Neural cell (in vitro differentiated cells): ENCODE measurements at regions not wholly inside any gene's neighbourhood (a gene's known extent, or its start where the extent isn't known, plus 50 kb on each side); places are given as distances from the start of the nearest gene placed in this dataset.

Experiments
- H2AFZ ChIP-seq: fragments of 200-600, 300-800 bp; sonication (generic), shearing (Covaris generic); 2 replicates; pipeline ENCODE4 v1.6.0; 2014; ENCODE audit warnings: low read depth, mild to moderate bottlenecking, antibody characterized with exemption, low read length, moderate library complexity
- H3F3A ChIP-seq: fragments of 200-600 bp; shearing (Covaris generic); 2 replicates; pipeline ENCODE4 v1.6.1; 2016; ENCODE audit warnings: mild to moderate bottlenecking, moderate library complexity, mixed read lengths, antibody characterized with exemption, low read length; ENCODE audit not compliant: insufficient read depth, poor library complexity, severe bottlenecking
- H3K27ac ChIP-seq: fragments of 200-600, 300-800 bp; sonication (generic), shearing (Covaris generic); 2 replicates; pipeline ENCODE4 v1.5.1; 2014; ENCODE audit warnings: mild to moderate bottlenecking, low read length, moderate library complexity
- H3K27me3 ChIP-seq: fragments of 300-800, 200-600 bp; sonication (generic), shearing (Covaris generic); 2 replicates; pipeline ENCODE4 v1.6.0; 2014; ENCODE audit warnings: mild to moderate bottlenecking, low read depth, low read length, moderate library complexity; ENCODE audit not compliant: insufficient read depth
- H3K36me3 ChIP-seq: fragments of 300-800, 200-600 bp; sonication (generic), shearing (Covaris generic); 2 replicates; pipeline ENCODE4 v1.5.1; 2014; ENCODE audit warnings: mild to moderate bottlenecking, antibody characterized with exemption, low read length, moderate library complexity; ENCODE audit not compliant: insufficient read depth
- H3K4me2 ChIP-seq: fragments of 300-800, 200-600 bp; sonication (generic), shearing (Covaris generic); 2 replicates; pipeline ENCODE4 v1.6.0; 2014; ENCODE audit warnings: mild to moderate bottlenecking, low read length
- H3K4me3 ChIP-seq: fragments of 300-800, 200-600 bp; sonication (generic), shearing (Covaris generic); 2 replicates; pipeline ENCODE4 v1.5.1; 2014; ENCODE audit warnings: mild to moderate bottlenecking, low read length, moderate library complexity
- H3K79me2 ChIP-seq: fragments of 200-600 bp; shearing (Covaris generic); replicated peaks from 2 replicates; pipeline ENCODE4 v1.6.0; 2014; ENCODE audit warnings: mild to moderate bottlenecking, low read length, moderate library complexity; ENCODE audit not compliant: insufficient read depth
- H3K9ac ChIP-seq: fragments of 300-800, 200-600 bp; sonication (generic), shearing (Covaris generic); 2 replicates; pipeline ENCODE4 v1.6.1; 2016; ENCODE audit warnings: mild to moderate bottlenecking, low read length, mixed read lengths
- H3K9me2 ChIP-seq: fragments of 200-600 bp; shearing (Covaris generic); 2 replicates; pipeline ENCODE4 v1.6.1; 2016; ENCODE audit warnings: mild to moderate bottlenecking, low read length, mixed read lengths; ENCODE audit not compliant: insufficient read depth
- H3K9me3 ChIP-seq: fragments of 200-600, 300-800 bp; sonication (generic), shearing (Covaris generic); 2 replicates; pipeline ENCODE4 v1.6.1; 2016; ENCODE audit warnings: mild to moderate bottlenecking, mixed run types, low read length, moderate library complexity, mixed read lengths
- H4K20me1 ChIP-seq: fragments of 200-600 bp; shearing (Covaris generic); 2 replicates; pipeline ENCODE4 v1.6.1; 2016; ENCODE audit warnings: mild to moderate bottlenecking, mixed run types; ENCODE audit not compliant: insufficient read depth
- EP300 ChIP-seq: fragments of 450-650 bp; conservative IDR thresholded peaks from 2 replicates; pipeline ENCODE4 v1.6.1; 2014; ENCODE audit warnings: antibody characterized with exemption, mild to moderate bottlenecking, moderate library complexity; ENCODE audit not compliant: poor library complexity, severe bottlenecking
- EZH2 ChIP-seq: fragments of 200-600, 300-800 bp; shearing (Covaris generic), sonication (generic); IDR thresholded peaks from 2 replicates; pipeline ENCODE4 v1.6.1; 2014; ENCODE audit warnings: antibody characterized with exemption, low read length, borderline replicate concordance, mild to moderate bottlenecking; ENCODE audit not compliant: insufficient read depth, poor library complexity, severe bottlenecking
- MXI1 ChIP-seq: fragments of 450-650 bp; conservative IDR thresholded peaks from 2 replicates; pipeline ENCODE4 v1.6.1; 2014; ENCODE audit warnings: antibody characterized with exemption, mild to moderate bottlenecking; ENCODE audit not compliant: poor library complexity, severe bottlenecking
- POLR2AphosphoS5 ChIP-seq: IDR thresholded peaks from 2 replicates; pipeline ENCODE4 v1.6.1; 2012
- RAD21 ChIP-seq: fragments of 450-650 bp; conservative IDR thresholded peaks from 2 replicates; pipeline ENCODE4 v1.6.1; 2014; ENCODE audit warnings: antibody characterized with exemption, mild to moderate bottlenecking, moderate library complexity
- SMC3 ChIP-seq: fragments of 450-650 bp; conservative IDR thresholded peaks from 2 replicates; pipeline ENCODE4 v1.6.1; 2014; ENCODE audit warnings: antibody characterized with exemption, mild to moderate bottlenecking, moderate library complexity; ENCODE audit not compliant: poor library complexity
- TAF1 ChIP-seq: IDR thresholded peaks from 2 replicates; pipeline ENCODE4 v1.6.1; 2012; ENCODE audit warnings: low read depth
- TF ChIP-seq, protein P1 (sequence below): IDR thresholded peaks from 2 replicates; pipeline ENCODE4 v1.6.1; 2012; ENCODE audit warnings: borderline replicate concordance
- TF ChIP-seq, protein P2 (sequence below): fragments of 450-650 bp; IDR thresholded peaks from 2 replicates; pipeline ENCODE4 v1.5.1; 2014; ENCODE audit warnings: antibody characterized with exemption, mild to moderate bottlenecking, moderate library complexity; ENCODE audit not compliant: poor library complexity, severe bottlenecking

DNA sequence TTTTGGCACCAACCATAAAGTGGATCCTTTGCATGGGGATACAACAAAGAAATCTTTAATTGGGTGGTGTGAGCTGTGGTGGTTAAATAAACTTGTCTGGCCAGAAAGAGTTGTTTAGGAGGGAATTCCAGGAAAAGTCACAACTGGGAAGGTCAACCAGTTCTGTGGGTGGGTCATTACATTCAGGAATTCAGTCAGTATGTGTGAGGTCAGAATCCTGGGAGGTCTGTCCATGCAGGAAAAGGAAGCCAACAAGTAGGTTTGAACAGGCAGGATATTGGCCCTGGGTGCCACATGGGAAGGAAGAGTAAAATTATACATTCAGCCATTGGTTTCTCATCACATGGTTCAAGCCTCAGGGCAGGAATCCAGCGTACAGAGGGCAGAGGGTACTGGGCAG, 162.3 kb upstream of the ADAMTS5 start:
- Histone ChIP-seq H2AFZ (no peak overlapping the region), H4K20me1 (no peaks in the 10 kb centered on the region), H3F3A (no peaks in the 10 kb centered on the region), H3K4me2 (no peak overlapping the region), H3K4me3 (no peak overlapping the region), H3K27me3 (no peaks in the 10 kb centered on the region), H3K79me2 (no peaks in the 10 kb centered on the region), H3K9me2 (no peaks in the 10 kb centered on the region), H3K36me3 (no peaks in the 10 kb centered on the region), H3K9me3 (no peaks in the 10 kb centered on the region), H3K27ac (no peak overlapping the region), H3K9ac (no peak overlapping the region)
- TF ChIP-seq, protein P1, sequence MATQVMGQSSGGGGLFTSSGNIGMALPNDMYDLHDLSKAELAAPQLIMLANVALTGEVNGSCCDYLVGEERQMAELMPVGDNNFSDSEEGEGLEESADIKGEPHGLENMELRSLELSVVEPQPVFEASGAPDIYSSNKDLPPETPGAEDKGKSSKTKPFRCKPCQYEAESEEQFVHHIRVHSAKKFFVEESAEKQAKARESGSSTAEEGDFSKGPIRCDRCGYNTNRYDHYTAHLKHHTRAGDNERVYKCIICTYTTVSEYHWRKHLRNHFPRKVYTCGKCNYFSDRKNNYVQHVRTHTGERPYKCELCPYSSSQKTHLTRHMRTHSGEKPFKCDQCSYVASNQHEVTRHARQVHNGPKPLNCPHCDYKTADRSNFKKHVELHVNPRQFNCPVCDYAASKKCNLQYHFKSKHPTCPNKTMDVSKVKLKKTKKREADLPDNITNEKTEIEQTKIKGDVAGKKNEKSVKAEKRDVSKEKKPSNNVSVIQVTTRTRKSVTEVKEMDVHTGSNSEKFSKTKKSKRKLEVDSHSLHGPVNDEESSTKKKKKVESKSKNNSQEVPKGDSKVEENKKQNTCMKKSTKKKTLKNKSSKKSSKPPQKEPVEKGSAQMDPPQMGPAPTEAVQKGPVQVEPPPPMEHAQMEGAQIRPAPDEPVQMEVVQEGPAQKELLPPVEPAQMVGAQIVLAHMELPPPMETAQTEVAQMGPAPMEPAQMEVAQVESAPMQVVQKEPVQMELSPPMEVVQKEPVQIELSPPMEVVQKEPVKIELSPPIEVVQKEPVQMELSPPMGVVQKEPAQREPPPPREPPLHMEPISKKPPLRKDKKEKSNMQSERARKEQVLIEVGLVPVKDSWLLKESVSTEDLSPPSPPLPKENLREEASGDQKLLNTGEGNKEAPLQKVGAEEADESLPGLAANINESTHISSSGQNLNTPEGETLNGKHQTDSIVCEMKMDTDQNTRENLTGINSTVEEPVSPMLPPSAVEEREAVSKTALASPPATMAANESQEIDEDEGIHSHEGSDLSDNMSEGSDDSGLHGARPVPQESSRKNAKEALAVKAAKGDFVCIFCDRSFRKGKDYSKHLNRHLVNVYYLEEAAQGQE = no peak
- no peak for TF ChIP-seq EP300
- no peak for TF ChIP-seq MXI1
- no peak for TF ChIP-seq RAD21
- TF ChIP-seq, protein P2, sequence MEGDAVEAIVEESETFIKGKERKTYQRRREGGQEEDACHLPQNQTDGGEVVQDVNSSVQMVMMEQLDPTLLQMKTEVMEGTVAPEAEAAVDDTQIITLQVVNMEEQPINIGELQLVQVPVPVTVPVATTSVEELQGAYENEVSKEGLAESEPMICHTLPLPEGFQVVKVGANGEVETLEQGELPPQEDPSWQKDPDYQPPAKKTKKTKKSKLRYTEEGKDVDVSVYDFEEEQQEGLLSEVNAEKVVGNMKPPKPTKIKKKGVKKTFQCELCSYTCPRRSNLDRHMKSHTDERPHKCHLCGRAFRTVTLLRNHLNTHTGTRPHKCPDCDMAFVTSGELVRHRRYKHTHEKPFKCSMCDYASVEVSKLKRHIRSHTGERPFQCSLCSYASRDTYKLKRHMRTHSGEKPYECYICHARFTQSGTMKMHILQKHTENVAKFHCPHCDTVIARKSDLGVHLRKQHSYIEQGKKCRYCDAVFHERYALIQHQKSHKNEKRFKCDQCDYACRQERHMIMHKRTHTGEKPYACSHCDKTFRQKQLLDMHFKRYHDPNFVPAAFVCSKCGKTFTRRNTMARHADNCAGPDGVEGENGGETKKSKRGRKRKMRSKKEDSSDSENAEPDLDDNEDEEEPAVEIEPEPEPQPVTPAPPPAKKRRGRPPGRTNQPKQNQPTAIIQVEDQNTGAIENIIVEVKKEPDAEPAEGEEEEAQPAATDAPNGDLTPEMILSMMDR = no peak
- TF ChIP-seq POLR2AphosphoS5 = no peak
- no peak for TF ChIP-seq TAF1
- no peak for TF ChIP-seq SMC3
- TF ChIP-seq EZH2 = no peak

- Histone ChIP-seq H4K20me1 (no peaks in the 10 kb centered on the region), H3K36me3 (no peaks in the 10 kb centered on the region), H3K9me3 (no peaks in the 10 kb centered on the region), H2AFZ (no peak overlapping the region), H3F3A (no peaks in the 10 kb centered on the region), H3K27me3 (no peaks in the 10 kb centered on the region), H3K27ac (no peak overlapping the region), H3K4me2 (no peak overlapping the region), H3K4me3 (no peak overlapping the region), H3K9ac (no peak overlapping the region), H3K9me2 (no peaks in the 10 kb centered on the region), H3K79me2 (no peaks in the 10 kb centered on the region)
- TF ChIP-seq RAD21 (no peak), EZH2 (no peak), MXI1 (no peak), SMC3 (no peak), POLR2AphosphoS5 (no peak), TAF1 (no peak), EP300 (no peak)
- TF ChIP-seq, protein P1 = no peak
- TF ChIP-seq, protein P2 = no peak
Measured at GRCh38 chr21:27126140-27126539, 159.3 kb upstream of the ADAMTS5 start.
